ENCODE measurements at regions not wholly inside any gene's neighbourhood (a gene's known extent, or its start where the extent isn't known, plus 50 kb on each side); places are given as distances from the start of the nearest gene placed in this dataset.

GRCh38 chr20:19104186-19104585 lies 108.3 kb upstream of the SLC24A3 start:
- no peak for TF ChIP-seq CTCF (IDR thresholded peaks at IDR 0.05)
- Mint-ChIP-seq H3K9me3 (peaks cover 0 to 4% (median 0%) of the 10 kb centered on the region in 7 donors), H3K4me3 (no peak overlapping the region), H3K27me3 (ENCODE audit: low read depth in 3 of 3) (peaks cover 2 to 6% (median 2%) of the 10 kb centered on the region in 3 donors), H3K4me1 (peaks cover 3% of the 10 kb centered on the region), H3K27ac (no peak overlapping the region), H3K36me3 (no peaks in the 10 kb centered on the region)
- Histone ChIP-seq H3K27me3 (ENCODE audit: control insufficient read depth in 2 of 2, insufficient read depth in 2 of 2, low read length in 2 of 2) (no peaks in the 10 kb centered on the region), H3K36me3 (replicated peaks in 1 of 2; ENCODE audit: control insufficient read depth in 1 of 2, insufficient read depth in 2 of 2, low read length in 2 of 2) (no peaks in the 10 kb centered on the region), H4K20me1 (ENCODE audit: insufficient read depth, low read length) (no peaks in the 10 kb centered on the region), H3K4me1 (ENCODE audit: control insufficient read depth in 1 of 2, insufficient read depth in 2 of 2, low read length in 2 of 2) (peaks cover 2 to 4% of the 10 kb centered on the region in 2 donors), H3K4me3 (replicated peaks in 1 of 3; ENCODE audit: low read depth in 2 of 3, low read length in 3 of 3) (no peak overlapping the region), H3K4me2 (replicated peaks; ENCODE audit: extremely low read depth, low read length, poor library complexity, severe bottlenecking) (no peak overlapping the region), H3K27ac (ENCODE audit: low read depth in 1 of 2, low read length in 2 of 2) (no peak overlapping the region), H3K9me3 (replicated peaks in 1 of 2; ENCODE audit: control insufficient read depth in 1 of 2, insufficient read depth in 1 of 2, low read length in 2 of 2) (no peaks in the 10 kb centered on the region), H3K79me2 (ENCODE audit: insufficient read depth, low read length) (no peaks in the 10 kb centered on the region), H3K9ac (ENCODE audit: insufficient read depth, low read length, poor library complexity, severe bottlenecking) (no peak overlapping the region), H2AFZ (ENCODE audit: insufficient read depth, low read depth, low read length, poor library complexity, severe bottlenecking) (no peak overlapping the region)
- WGBS (ENCODE audit: insufficient coverage): 97% methylated on average over 3 of the region's 4 CpGs
- no peak for DNase-seq
- intact Hi-C loops (cut with micrococcal nuclease): no loop called here

- H3K36me3 Mint-ChIP-seq: no peaks in the 10 kb centered on the region
- H3K27ac Mint-ChIP-seq: no peak overlapping the region
- no peak for DNase-seq
- Histone ChIP-seq H3K36me3 (replicated peaks in 1 of 2; ENCODE audit: control insufficient read depth in 1 of 2, insufficient read depth in 2 of 2, low read length in 2 of 2) (no peaks in the 10 kb centered on the region), H3K4me1 (ENCODE audit: control insufficient read depth in 1 of 2, insufficient read depth in 2 of 2, low read length in 2 of 2) (no peaks in the 10 kb centered on the region), H4K20me1 (ENCODE audit: insufficient read depth, low read length) (no peaks in the 10 kb centered on the region), H3K9ac (ENCODE audit: insufficient read depth, low read length, poor library complexity, severe bottlenecking) (no peak overlapping the region), H3K27ac (ENCODE audit: low read depth in 1 of 2, low read length in 2 of 2) (no peak overlapping the region), H3K79me2 (ENCODE audit: insufficient read depth, low read length) (no peaks in the 10 kb centered on the region), H3K4me2 (replicated peaks; ENCODE audit: extremely low read depth, low read length, poor library complexity, severe bottlenecking) (no peak overlapping the region), H2AFZ (ENCODE audit: insufficient read depth, low read depth, low read length, poor library complexity, severe bottlenecking) (no peak overlapping the region), H3K27me3 (ENCODE audit: control insufficient read depth in 2 of 2, insufficient read depth in 2 of 2, low read length in 2 of 2) (no peaks in the 10 kb centered on the region), H3K9me3 (replicated peaks in 1 of 2; ENCODE audit: control insufficient read depth in 1 of 2, insufficient read depth in 1 of 2, low read length in 2 of 2) (no peaks in the 10 kb centered on the region), H3K4me3 (replicated peaks in 1 of 3; ENCODE audit: low read depth in 2 of 3, low read length in 3 of 3) (no peak overlapping the region)
- no CpG with 5 or more reads among the region's 7 CpGs for WGBS (ENCODE audit: insufficient coverage)
- intact Hi-C loops (cut with micrococcal nuclease): no loop called here
- no peak for TF ChIP-seq CTCF (IDR thresholded peaks at IDR 0.05)
- H3K9me3 Mint-ChIP-seq: peaks cover 0 to 4% (median 1%) of the 10 kb centered on the region in 7 donors
- no peak overlapping the region for H3K4me3 Mint-ChIP-seq
- peaks cover 2 to 6% (median 4%) of the 10 kb centered on the region in 3 donors for H3K27me3 Mint-ChIP-seq (ENCODE audit: low read depth in 3 of 3)
- no peaks in the 10 kb centered on the region for H3K4me1 Mint-ChIP-seq
Measured at GRCh38 chr20:19108155-19108554, 104.3 kb upstream of the SLC24A3 start.

Measured in CD14-positive monocyte (primary cell).